K562 (cell line): ENCODE measurements at regions not wholly inside any gene's neighbourhood (a gene's known extent, or its start where the extent isn't known, plus 50 kb on each side); places are given as distances from the start of the nearest gene placed in this dataset.

Experiments
- ATAC-seq: fragments of 200-7000 bp; cut with Tn5 transposase; 3 replicates; pipeline ENCODE4 v1.9.1; 2020; ENCODE audit warnings: moderate library complexity
- BruUV-seq: library from RNA; stranded (reverse); fragments of 400-500 nt; replicated peaks from 2 replicates; lab custom pipeline; 2021; lab: Mats Ljungman, UMichigan
- CTCF ChIA-PET: fragments of 300-600 bp; formaldehyde crosslinking; extraction: SDS; loops from one replicate; lab custom pipeline; 2021; ENCODE audit warnings: low intra/inter-chr PET ratio; lab: Yijun Ruan, JAX
- POLR2A ChIA-PET: fragments of 300-600, 350-650 bp; sonication (Branson Sonifier 250); formaldehyde crosslinking; extraction: SDS; loops from one replicate; lab custom pipeline; 2021; ENCODE audit warnings: antibody characterized with exemption, inconsistent platforms; lab: Yijun Ruan, JAX
- DNase-seq, 4 experiments: peaks; one replicate each; pipeline versions ENCODE4 v3.0.0 to v3.0.0-alpha.2; 2011 to 2018; ENCODE audit warnings: low spot score in 3 of 4, mixed read lengths in 3 of 4; ENCODE audit errors: extremely low read depth in 1 of 4
- FAIRE-seq: peaks from 2 replicates; lab custom pipeline; 2011; peaks lifted over from hg19 to GRCh38; lab: Jason Lieb, UNC
- H2AFZ ChIP-seq: 2 replicates; pipeline ENCODE4 v1.6.0; 2011; ENCODE audit warnings: low read depth, low read length, control low read depth, inconsistent platforms
- H3K27ac ChIP-seq: fragments of 200-600 bp; 3 replicates; pipeline ENCODE4 v1.8.0; 2011; ENCODE audit warnings: low read depth, mild to moderate bottlenecking, control low read depth, inconsistent platforms, low read length, moderate library complexity, mixed read lengths; ENCODE audit errors: extremely low read depth
- H3K27me3 ChIP-seq, 2 experiments: fragments of 300-600 bp in 1 of 2; 2 replicates in 1 of 2; 3 replicates in 1 of 2; pipeline versions ENCODE4 v1.6.0 to v1.8.0; 2011; ENCODE audit warnings: inconsistent platforms in 2 of 2, low read length in 2 of 2, mild to moderate bottlenecking in 1 of 2, mixed read lengths in 1 of 2, moderate library complexity in 1 of 2; ENCODE audit not compliant: control insufficient read depth in 2 of 2, insufficient read depth in 2 of 2
- H3K36me3 ChIP-seq: fragments of 300-600 bp; 3 replicates; pipeline ENCODE4 v1.8.0; 2011; ENCODE audit warnings: mild to moderate bottlenecking, low read length, inconsistent platforms; ENCODE audit not compliant: control insufficient read depth, insufficient read depth
- H3K4me1 ChIP-seq, 2 experiments: fragments of 200-600 bp in 1 of 2; replicated peaks in 1 of 2; 2 replicates in 1 of 2; 3 replicates in 1 of 2; pipeline versions ENCODE4 v1.5.1 to v1.8.0; 2011; ENCODE audit warnings: inconsistent platforms in 2 of 2, low read length in 2 of 2, mild to moderate bottlenecking in 1 of 2, mixed read lengths in 1 of 2, moderate library complexity in 1 of 2; ENCODE audit not compliant: control insufficient read depth in 2 of 2, insufficient read depth in 2 of 2
- H3K4me2 ChIP-seq: 2 replicates; pipeline ENCODE4 v1.6.1; 2011; ENCODE audit warnings: low read length, control low read depth, inconsistent platforms, mixed read lengths; ENCODE audit not compliant: insufficient read depth
- H3K4me3 ChIP-seq: fragments of 200-600 bp; sonication (generic), shearing (Covaris generic); 2 replicates; pipeline ENCODE4 v1.5.1; 2016; ENCODE audit warnings: control low read depth, inconsistent platforms
- H3K79me2 ChIP-seq: fragments of 200-600 bp; 3 replicates; pipeline ENCODE4 v1.8.0; 2011; ENCODE audit warnings: low read length, inconsistent platforms; ENCODE audit not compliant: control insufficient read depth, insufficient read depth
- H3K9ac ChIP-seq, 2 experiments: 2 replicates each; pipeline versions ENCODE4 v1.6.0 to v1.6.1; 2011; ENCODE audit warnings: low read depth in 2 of 2, low read length in 2 of 2, control low read depth in 1 of 2, inconsistent platforms in 1 of 2, mild to moderate bottlenecking in 1 of 2, mixed read lengths in 1 of 2; ENCODE audit not compliant: insufficient read depth in 1 of 2
- H3K9me1 ChIP-seq: one replicate; pipeline ENCODE4 v1.6.0; 2011; ENCODE audit warnings: inconsistent platforms, mild to moderate bottlenecking, low read length, moderate library complexity; ENCODE audit not compliant: control insufficient read depth, insufficient read depth
- H3K9me3 ChIP-seq: replicated peaks from 2 replicates; pipeline ENCODE4 v1.5.1; 2011; ENCODE audit warnings: low read depth, low read length, inconsistent platforms; ENCODE audit not compliant: control insufficient read depth, insufficient read depth
- H4K20me1 ChIP-seq: replicated peaks from 2 replicates; pipeline ENCODE4 v1.6.1; 2011; ENCODE audit warnings: low read length, inconsistent platforms, mixed read lengths; ENCODE audit not compliant: control insufficient read depth, insufficient read depth
- ERF ChIP-seq: fragments of 450-650 bp; formaldehyde crosslinking; IDR thresholded peaks from 2 replicates; pipeline ENCODE4 v1.4.0; 2020; ENCODE audit warnings: mild to moderate bottlenecking, mixed read lengths
- REST ChIP-seq, 2 experiments: fragments of 450-650 bp; formaldehyde crosslinking in 1 of 2; IDR thresholded peaks; 2 replicates each; pipeline versions ENCODE4 v1.4.0 to v1.6.1; 2014 to 2020; ENCODE audit warnings: mild to moderate bottlenecking in 2 of 2, borderline replicate concordance in 1 of 2, low read depth in 1 of 2
- ZFP36 ChIP-seq: fragments of 150-350 bp; IDR thresholded peaks from 2 replicates; pipeline ENCODE4 v1.6.1; 2018; ENCODE audit warnings: low read length, low read depth; ENCODE audit not compliant: partially characterized antibody
- WGBS: fragments of 100-300 bp; shearing (Covaris generic); methylation state at CpG from one replicate; pipeline ENCODE4 v1.1.6; 2016; ENCODE audit warnings: low coverage, mixed read lengths; ENCODE audit not compliant: insufficient coverage; ENCODE audit errors: missing lambda C conversion rate; 5-methylcytosine and 5-hydroxymethylcytosine counted together
- in situ Hi-C: fragments of 300-500 bp; cut with MboI; formaldehyde crosslinking; loops from 4 replicates; pipeline ENCODE4 v1.15.0; 2018; ENCODE audit warnings: inconsistent platforms, mixed read lengths
- intact Hi-C: fragments of 100-400 bp; cut with micrococcal nuclease; formaldehyde crosslinking; loops from 2 replicates; pipeline ENCODE4 v1.14.2; 2022

GRCh38 chr1:230569201-230569600 is 73.1 kb upstream of the COG2 start:
- intact Hi-C loops: no loop called here
- under 1% methylated on average over 9 of the region's 9 CpGs for WGBS
- DNase-seq (no peak), FAIRE-seq (no peak), ATAC-seq (no peak)
- Histone ChIP-seq H3K27ac (no peak overlapping the region), H3K4me1 (no peaks in the 10 kb centered on the region), H3K27me3 (peaks cover 0 to 3% of the 10 kb centered on the region in 2 experiments; a peak in 1 of 5 replicates), H3K9ac (no peak overlapping the region), H3K4me3 (no peak overlapping the region), H2AFZ (no peak overlapping the region), H4K20me1 (no peaks in the 10 kb centered on the region), H3K36me3 (no peaks in the 10 kb centered on the region), H3K4me2 (no peak overlapping the region), H3K9me3 (no peaks in the 10 kb centered on the region), H3K9me1 (no peaks in the 10 kb centered on the region), H3K79me2 (no peaks in the 10 kb centered on the region)
- no TSS peak for BruUV-seq
- ChIA-PET POLR2A (interaction anchor here (1.2 kb wide), 1 partner anchor 26 kb away, joined by 3 read pairs; no protein-coding TSS in a partner anchor), CTCF (no interaction called here)
- in situ Hi-C loops: no loop called here
- TF ChIP-seq ERF: no peak
- TF ChIP-seq ZFP36: no peak
- TF ChIP-seq REST (IDR thresholded peaks at IDR 0.05; ENCODE audit: borderline replicate concordance): peak; percentile 23; the same call in 1 of the 2 replicates
- no peak for TF ChIP-seq REST (CRISPR knock-in tag; IDR thresholded peaks at IDR 0.05; ENCODE audit: low read depth)
